ENCODE measurements at regions not wholly inside any gene's neighbourhood (a gene's known extent, or its start where the extent isn't known, plus 50 kb on each side); places are given as distances from the start of the nearest gene placed in this dataset.

DNA sequence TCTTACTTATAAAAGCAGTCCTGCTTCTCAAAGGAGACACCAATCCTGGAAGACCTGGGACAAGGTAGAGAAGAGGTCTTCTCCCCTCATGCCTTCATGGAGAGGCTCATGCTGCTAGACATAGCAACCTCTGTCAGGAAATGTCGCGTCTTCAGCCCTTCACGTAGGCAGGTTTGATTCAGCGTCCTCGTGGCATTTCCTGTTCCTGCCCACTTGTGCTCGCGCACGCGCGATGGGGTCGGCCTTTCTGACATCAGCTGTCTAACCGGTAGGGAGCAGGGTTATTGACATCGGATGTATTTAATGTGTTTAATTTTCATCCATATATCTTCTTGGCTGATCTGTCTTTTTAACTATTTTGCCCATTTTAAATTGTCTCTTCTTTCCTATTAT lies 292.4 kb downstream of the THBS2 start:
- H3K27ac Mint-ChIP-seq, result no peak overlapping the region
- H3K9me3 Mint-ChIP-seq, result no peaks in the 10 kb centered on the region
- no peak overlapping the region for H3K4me3 Mint-ChIP-seq
- no peaks in the 10 kb centered on the region for H3K4me1 Mint-ChIP-seq
- H3K27me3 Mint-ChIP-seq, result peaks cover 15% of the 10 kb centered on the region
- DNase-seq, result peak; percentile 7
- ATAC-seq, result no peak
- no peaks in the 10 kb centered on the region for H3K36me3 Mint-ChIP-seq (ENCODE audit: low read depth)

DNA sequence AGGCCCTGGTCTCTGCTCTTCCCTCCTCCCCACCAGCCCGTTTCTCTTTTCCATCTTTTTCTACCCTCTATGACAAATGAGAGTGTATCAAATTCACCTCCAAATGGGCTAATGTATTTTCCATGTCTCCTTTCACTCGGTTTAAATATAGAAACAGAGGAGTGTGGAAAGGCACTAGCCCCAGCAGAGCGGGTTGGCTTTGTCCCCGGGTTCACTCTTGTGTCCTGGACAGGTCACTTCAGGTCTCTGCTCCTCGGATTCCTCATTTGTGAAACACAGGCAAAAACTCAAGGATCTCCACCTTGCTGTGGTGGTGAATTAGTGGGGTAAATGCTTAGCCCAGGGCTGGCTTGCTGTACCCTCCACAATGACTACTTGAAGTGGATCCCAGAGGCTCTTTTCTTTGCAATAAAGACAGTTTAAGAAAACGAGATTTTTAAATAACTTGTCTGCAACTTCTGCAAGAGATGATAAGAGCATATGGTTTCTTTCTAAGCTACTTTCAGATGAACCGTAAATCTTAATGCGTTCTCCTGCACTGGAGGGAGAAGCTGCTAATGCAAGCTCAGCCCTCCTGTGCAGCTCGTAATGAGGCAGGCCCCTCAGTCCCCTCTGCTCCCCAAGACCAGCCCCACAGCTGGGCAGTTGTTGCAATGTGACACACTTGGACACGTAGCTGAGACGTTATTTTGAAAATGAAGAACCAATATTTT lies 292.9 kb downstream of the THBS2 start:
- DNase-seq (no peak), ATAC-seq (no peak)
- Mint-ChIP-seq H3K36me3 (ENCODE audit: low read depth) (no peaks in the 10 kb centered on the region), H3K27ac (no peak overlapping the region), H3K27me3 (peaks cover 15% of the 10 kb centered on the region), H3K4me3 (no peak overlapping the region), H3K9me3 (no peaks in the 10 kb centered on the region), H3K4me1 (no peaks in the 10 kb centered on the region)

DNA sequence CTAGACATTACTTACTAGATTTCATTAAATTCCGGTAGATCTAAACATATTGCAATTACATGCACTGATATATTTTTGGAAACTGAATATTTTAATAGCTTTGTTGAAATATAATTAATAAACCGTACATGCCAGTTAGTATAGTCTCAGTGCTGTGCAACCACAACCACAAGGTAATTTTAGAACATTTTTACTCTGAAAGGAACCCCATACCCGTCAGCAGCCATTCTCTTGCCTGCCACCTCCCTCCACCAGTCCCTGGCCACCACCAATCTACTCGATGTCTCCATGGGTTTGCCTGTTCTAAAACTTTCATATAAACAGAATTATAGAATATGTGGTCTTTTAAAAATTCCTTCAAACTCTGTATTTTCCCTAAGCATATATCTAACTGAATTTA lies 293.9 kb downstream of the THBS2 start:
- DNase-seq, result no peak
- no peaks in the 10 kb centered on the region for H3K4me1 Mint-ChIP-seq
- no peaks in the 10 kb centered on the region for H3K9me3 Mint-ChIP-seq
- no peak overlapping the region for H3K4me3 Mint-ChIP-seq
- no peak overlapping the region for H3K27ac Mint-ChIP-seq
- no peaks in the 10 kb centered on the region for H3K36me3 Mint-ChIP-seq (ENCODE audit: low read depth)
- no peak for ATAC-seq
- H3K27me3 Mint-ChIP-seq, result peaks cover 22% of the 10 kb centered on the region

DNA sequence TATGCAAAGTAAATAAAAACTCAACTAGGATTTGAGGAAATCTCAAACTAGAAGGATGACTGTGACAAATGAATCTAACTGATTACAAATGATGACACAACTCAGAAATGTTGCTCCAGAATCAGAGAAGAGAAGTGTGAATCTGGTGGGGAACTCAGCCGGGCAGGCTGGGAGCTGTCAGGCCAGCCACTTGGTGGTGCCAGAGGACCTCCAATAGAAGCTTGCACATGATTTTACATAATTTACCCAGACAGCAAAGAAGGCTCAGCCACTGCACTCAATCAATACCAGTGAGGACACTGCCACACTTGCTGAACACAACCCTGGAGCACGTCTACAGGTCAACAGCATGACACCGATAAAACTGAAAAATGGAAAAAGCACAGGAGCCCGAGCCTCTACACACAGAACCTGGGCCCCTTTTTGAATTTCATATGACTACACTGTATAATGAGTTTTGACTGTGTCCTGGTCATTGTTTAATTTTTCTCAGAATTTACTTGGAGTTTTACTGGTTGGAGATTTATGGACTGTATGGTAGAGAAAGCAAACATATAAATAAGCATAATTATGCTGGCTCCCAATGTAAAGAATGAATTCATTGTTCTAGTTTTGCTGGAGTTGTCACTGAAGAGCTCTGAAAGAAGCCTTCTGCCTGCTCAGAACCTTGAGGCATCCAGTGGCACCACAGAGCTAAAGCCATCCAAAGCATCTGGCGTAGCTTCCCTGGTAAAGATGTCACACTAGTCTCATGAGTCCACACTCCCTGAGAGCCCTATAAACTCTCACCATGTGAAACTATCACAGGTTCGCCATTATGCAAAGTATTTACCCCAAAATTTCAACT lies 296.5 kb downstream of the THBS2 start:
- Mint-ChIP-seq H3K4me3 (no peak overlapping the region), H3K9me3 (no peaks in the 10 kb centered on the region), H3K27ac (no peak overlapping the region), H3K36me3 (ENCODE audit: low read depth) (no peaks in the 10 kb centered on the region), H3K27me3 (peaks cover 24% of the 10 kb centered on the region), H3K4me1 (no peaks in the 10 kb centered on the region)
- DNase-seq, result peak; percentile 41
- ATAC-seq, result peak; percentile 63

DNA sequence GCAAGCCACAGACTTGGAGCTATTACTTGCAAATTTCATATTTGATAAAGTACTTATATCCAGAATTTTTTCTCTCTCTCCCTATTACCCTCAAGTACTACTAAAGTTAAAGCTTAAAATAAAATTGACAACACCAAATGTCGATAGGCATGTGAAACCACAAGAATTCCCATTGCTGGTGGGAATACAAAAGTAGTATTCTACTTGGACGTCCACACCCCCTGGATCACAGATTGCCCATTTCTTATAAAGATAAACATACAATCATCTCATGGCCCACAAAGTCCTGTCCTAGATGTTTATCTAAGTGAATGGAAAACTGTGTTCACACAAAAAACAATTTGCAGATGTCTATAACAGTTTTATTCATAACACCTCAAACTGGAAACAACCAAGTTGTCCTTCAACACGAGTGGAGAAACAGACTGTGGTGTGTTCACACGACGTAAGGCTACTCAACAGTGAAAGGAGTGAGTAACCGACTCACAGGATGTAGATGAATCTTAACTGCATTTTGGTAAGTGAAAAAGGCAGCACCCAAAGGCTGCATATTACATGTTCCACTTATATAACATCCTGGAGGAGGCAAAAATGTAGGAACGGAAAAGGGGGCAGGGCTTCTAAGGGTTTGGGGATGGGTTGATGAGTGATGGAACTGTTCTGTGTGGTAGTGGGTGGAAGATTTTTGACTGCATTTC lies 297.4 kb downstream of the THBS2 start:
- Mint-ChIP-seq H3K27ac (no peak overlapping the region), H3K4me1 (no peaks in the 10 kb centered on the region), H3K9me3 (no peaks in the 10 kb centered on the region), H3K27me3 (peaks cover 24% of the 10 kb centered on the region), H3K36me3 (ENCODE audit: low read depth) (no peaks in the 10 kb centered on the region), H3K4me3 (no peak overlapping the region)
- ATAC-seq (no peak), DNase-seq (no peak)

DNA sequence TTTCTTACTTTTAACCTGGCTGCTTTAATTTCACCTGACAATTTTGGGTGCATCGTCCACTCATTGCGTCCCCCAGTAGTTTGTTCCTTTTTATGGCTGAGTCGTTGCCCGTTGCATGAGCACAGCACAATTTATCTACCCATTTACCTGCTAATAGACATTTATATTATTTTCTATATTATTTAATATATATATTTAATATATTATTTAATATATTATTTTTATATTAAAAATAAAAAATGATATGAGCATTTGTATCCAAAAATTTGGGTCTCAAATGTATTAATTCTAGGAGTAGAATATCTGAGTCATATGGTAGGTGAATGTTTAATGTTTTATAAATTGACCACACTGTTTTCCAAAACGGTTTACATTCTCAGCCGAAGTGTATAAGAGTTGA lies 300.2 kb downstream of the THBS2 start:
- Mint-ChIP-seq H3K27me3 (peaks cover 21% of the 10 kb centered on the region), H3K27ac (no peak overlapping the region), H3K9me3 (no peaks in the 10 kb centered on the region), H3K36me3 (ENCODE audit: low read depth) (no peaks in the 10 kb centered on the region), H3K4me3 (no peak overlapping the region), H3K4me1 (no peaks in the 10 kb centered on the region)
- DNase-seq (no peak), ATAC-seq (no peak)

DNA sequence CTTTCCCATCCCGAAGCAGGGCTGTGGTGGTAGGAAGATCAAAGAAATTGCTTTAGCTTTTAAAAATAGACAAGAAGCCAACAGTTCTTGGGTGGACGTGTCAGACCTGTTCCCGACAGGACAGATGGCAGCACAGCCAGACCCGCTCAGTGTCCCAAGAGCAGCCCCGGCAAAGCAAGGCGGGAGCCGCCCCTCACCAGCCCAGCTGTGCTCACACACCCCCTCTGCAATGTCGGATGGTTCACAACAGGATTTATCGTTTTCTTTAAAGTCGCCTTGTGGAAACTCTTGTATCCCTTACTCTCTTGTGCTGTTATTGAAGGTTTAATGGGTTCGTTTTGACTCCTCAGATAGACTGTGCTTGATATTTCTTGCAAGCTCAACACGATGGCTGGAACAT lies 302.4 kb downstream of the THBS2 start:
- Mint-ChIP-seq H3K27ac (no peak overlapping the region), H3K27me3 (peaks cover 14% of the 10 kb centered on the region), H3K4me1 (no peaks in the 10 kb centered on the region), H3K36me3 (ENCODE audit: low read depth) (no peaks in the 10 kb centered on the region), H3K9me3 (no peaks in the 10 kb centered on the region), H3K4me3 (no peak overlapping the region)
- no peak for DNase-seq
- no peak for ATAC-seq

DNA sequence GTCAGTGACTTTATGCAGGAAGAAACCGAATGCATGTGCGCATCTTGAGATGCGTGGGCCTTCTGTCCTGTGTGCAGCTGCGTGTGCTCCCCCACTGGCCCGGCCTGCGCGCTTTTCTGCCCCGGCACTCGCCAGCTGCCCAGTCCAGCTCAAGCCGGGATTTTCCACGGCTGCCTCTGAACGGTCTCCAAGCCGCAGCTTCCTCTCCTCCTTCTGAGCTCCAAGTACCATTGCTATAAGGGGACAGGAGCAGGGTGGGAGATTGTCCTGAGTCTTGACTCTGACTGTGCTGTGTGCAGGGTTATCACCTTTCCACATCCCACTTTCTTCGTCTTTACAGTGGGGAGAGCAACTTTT lies 302.8 kb downstream of the THBS2 start:
- Mint-ChIP-seq H3K27me3 (peaks cover 14% of the 10 kb centered on the region), H3K36me3 (ENCODE audit: low read depth) (no peaks in the 10 kb centered on the region), H3K27ac (no peak overlapping the region), H3K4me3 (no peak overlapping the region), H3K9me3 (no peaks in the 10 kb centered on the region), H3K4me1 (no peaks in the 10 kb centered on the region)
- no peak for DNase-seq
- ATAC-seq, result no peak

DNA sequence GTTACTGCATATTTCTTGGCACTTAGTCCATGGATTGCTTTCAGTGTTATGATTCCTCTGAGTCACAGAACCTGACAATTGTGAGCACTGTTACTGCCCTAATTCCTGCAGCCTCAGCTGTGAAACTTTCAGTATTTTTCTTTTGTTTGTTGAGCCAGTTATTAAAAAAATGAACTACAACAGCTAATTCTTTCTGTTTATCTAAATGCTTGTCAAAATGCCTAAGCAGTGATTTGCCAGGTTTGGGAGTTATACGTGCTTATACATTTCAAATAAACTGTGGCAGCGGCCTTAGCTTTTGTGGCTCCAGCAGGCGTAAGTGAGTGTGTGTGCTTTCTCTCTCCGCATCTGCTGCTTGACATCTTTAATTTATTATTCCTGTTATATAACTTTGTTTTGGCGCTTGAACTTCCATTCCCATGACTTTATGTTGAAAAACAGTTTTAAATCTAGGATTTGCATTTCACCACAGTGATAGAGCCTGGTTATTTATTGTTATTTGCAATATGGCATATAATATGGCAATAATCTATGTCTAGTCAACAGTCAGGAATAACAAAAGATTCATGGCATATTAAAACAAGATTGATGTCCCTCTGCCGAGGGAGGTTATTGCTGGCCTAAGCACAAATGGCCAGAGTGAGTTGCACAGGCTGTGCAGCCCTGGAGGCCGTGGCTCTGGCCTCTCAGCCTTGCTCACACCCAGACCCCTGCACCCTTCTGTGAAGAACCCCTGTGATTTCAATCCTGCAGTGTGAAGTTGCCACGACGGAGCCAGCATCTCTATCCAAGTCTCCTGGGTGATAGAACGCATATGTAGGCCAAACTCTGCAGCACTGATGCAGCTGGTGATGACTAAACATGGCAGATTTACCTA lies 303.4 kb downstream of the THBS2 start:
- Mint-ChIP-seq H3K4me3 (no peak overlapping the region), H3K9me3 (no peaks in the 10 kb centered on the region)

DNA sequence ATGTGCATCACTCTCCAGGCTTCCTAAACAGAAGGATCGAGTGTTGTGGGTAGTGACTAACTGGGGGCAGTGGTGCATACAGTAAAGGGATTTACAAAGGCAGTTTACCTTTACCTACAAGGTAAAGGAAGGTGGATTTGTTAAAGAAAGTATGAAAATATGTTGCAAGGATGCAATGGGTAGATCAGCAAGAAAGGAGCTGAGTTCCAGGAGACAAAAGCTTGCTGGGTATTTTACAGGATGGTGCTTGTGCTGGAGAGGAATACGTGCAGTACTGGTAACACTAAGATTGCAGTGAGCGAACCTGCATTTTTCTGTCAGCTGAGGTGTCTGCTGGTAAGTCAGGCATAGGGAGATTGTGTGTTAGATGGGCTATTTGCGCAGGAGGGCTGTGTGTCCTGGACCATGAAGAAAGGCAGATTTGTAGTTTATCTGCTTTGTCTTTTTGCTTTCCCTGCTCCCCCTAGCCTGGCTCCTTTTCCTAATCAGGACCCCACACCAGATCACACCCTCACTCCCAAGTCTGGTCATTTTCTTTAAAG lies 304.6 kb downstream of the THBS2 start:
- Mint-ChIP-seq H3K4me1 (no peaks in the 10 kb centered on the region), H3K36me3 (ENCODE audit: low read depth) (no peaks in the 10 kb centered on the region), H3K27me3 (peaks cover 6% of the 10 kb centered on the region), H3K4me3 (no peak overlapping the region), H3K9me3 (no peaks in the 10 kb centered on the region), H3K27ac (no peak overlapping the region)
- ATAC-seq (no peak), DNase-seq (no peak)

More for the DNA sequence above, 303.4 kb downstream of the THBS2 start:
- H3K4me1 Mint-ChIP-seq, result no peaks in the 10 kb centered on the region
- no peak for ATAC-seq
- H3K36me3 Mint-ChIP-seq (ENCODE audit: low read depth), result no peaks in the 10 kb centered on the region
- H3K27ac Mint-ChIP-seq, result no peak overlapping the region
- DNase-seq, result no peak
- H3K27me3 Mint-ChIP-seq, result peaks cover 10% of the 10 kb centered on the region

DNA sequence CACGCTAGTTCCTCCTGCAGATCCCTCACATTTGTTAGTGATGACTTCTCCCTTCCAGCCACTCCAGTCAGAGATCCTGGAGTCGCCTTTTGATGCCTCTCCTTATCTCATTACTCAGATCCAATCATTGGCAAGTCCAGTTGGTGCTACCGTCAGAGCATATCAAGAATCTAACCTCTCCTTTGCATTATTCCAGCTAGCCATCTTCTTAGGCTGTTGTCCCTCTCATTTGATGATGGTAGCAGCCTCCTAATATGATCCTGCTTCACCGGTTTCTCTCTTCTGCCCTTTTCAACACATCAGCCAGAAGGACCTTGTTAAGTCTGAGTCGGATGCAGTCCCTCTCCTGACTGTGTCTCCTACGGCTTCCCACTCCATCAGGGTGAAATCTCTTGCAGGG lies 305.6 kb downstream of the THBS2 start:
- no peak overlapping the region for H3K27ac Mint-ChIP-seq
- ATAC-seq, result no peak

DNA sequence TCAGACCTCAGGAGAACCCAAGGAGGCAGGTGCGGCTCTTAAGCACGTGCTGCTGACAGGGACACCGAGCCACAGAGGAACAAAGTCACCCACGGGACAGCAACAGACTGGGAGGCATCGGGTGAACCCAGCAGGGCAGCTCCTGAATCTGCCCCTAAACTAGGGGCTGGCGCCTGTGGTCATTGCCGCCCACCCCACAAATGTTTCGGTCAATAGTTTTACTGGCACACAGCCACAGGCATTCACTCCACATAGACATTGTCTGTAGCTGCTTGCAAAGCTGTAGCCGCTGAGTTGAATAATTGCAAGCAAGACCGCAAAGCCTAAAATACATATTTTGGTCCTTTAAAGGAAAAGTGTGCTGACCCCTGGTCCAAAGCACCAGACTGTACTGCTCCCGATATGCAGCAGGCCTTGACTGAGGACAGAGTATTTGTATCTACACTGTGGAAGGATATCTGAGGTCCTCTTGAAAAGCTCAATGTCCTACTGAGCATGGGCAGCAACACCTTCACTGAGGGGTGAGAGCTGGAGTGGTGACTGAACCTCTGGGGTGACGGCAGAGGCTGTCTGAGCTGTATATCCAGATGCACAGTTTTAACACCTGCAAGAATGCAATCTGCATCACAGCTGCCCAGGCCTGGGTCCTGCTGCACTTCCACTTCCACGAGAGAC lies 310.3 kb downstream of the THBS2 start:
- no peaks in the 10 kb centered on the region for H3K36me3 Mint-ChIP-seq (ENCODE audit: low read depth)
- no peak overlapping the region for H3K4me3 Mint-ChIP-seq
- H3K27me3 Mint-ChIP-seq, result peaks cover 2% of the 10 kb centered on the region
- ATAC-seq, result no peak
- H3K4me1 Mint-ChIP-seq, result no peaks in the 10 kb centered on the region
- no peak overlapping the region for H3K27ac Mint-ChIP-seq
- DNase-seq, result no peak
- H3K9me3 Mint-ChIP-seq, result no peaks in the 10 kb centered on the region

More for the DNA sequence above, 305.6 kb downstream of the THBS2 start:
- H3K36me3 Mint-ChIP-seq (ENCODE audit: low read depth), result no peaks in the 10 kb centered on the region
- H3K4me1 Mint-ChIP-seq, result no peaks in the 10 kb centered on the region
- no peaks in the 10 kb centered on the region for H3K9me3 Mint-ChIP-seq
- peaks cover 3% of the 10 kb centered on the region for H3K27me3 Mint-ChIP-seq
- no peak for DNase-seq
- H3K4me3 Mint-ChIP-seq, result no peak overlapping the region

DNA sequence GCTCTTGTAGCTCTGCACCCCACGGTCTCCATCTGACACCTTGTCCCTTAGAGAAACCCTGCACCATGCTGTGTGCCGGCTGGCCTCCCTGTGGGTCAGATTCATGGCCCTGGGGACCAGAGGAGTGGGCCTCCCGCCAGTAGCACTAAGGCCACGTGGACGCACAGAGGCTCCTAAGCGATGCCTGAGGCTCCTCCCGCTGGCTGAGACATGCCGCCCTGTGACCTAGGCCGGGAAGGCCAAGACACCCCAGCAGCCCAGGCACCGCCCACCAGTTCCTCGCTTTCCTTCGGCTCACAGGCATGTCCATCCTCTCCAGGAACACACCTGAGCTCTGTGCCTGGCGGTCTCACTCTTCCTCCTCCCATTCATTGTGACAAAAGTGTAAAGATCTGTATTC lies 311.0 kb downstream of the THBS2 start:
- H3K27me3 Mint-ChIP-seq, result peaks cover 6% of the 10 kb centered on the region
- DNase-seq, result no peak
- H3K4me1 Mint-ChIP-seq, result no peaks in the 10 kb centered on the region
- no peaks in the 10 kb centered on the region for H3K36me3 Mint-ChIP-seq (ENCODE audit: low read depth)
- H3K27ac Mint-ChIP-seq, result no peak overlapping the region
- no peaks in the 10 kb centered on the region for H3K9me3 Mint-ChIP-seq
- no peak for ATAC-seq
- H3K4me3 Mint-ChIP-seq, result no peak overlapping the region

DNA sequence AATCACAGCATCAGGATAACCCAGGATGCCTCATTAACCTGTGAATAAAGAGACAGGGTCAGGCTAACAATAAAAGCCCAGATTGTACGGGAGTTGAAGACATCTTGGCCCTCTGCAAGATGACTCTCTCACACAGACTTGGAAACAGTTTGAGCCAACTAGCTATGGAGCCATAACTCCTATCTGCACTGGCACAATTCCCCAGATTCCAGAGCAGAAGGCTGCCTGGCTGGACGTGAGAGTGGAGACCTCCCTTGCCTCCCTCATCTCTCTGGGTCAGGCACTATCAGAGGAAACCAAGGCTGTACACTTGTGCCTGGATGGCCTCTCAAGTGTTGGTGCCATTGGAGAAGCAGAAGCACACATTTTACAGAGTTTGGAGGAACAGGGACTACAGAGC lies 312.6 kb downstream of the THBS2 start:
- H3K9me3 Mint-ChIP-seq, result no peaks in the 10 kb centered on the region
- no peak overlapping the region for H3K27ac Mint-ChIP-seq
- peaks cover 17% of the 10 kb centered on the region for H3K27me3 Mint-ChIP-seq
- H3K36me3 Mint-ChIP-seq (ENCODE audit: low read depth), result no peaks in the 10 kb centered on the region
- no peak overlapping the region for H3K4me3 Mint-ChIP-seq
- H3K4me1 Mint-ChIP-seq, result no peaks in the 10 kb centered on the region
- ATAC-seq, result no peak
- no peak for DNase-seq
